GM21515 (cell line): ENCODE measurements at regions not wholly inside any gene's neighbourhood (a gene's known extent, or its start where the extent isn't known, plus 50 kb on each side); places are given as distances from the start of the nearest gene placed in this dataset.

Experiments
- ATAC-seq: cut with Tn5 transposase; IDR thresholded peaks from one replicate; pipeline ENCODE4 v1.9.1; 2021; ENCODE audit not compliant: unreplicated experiment

DNA sequence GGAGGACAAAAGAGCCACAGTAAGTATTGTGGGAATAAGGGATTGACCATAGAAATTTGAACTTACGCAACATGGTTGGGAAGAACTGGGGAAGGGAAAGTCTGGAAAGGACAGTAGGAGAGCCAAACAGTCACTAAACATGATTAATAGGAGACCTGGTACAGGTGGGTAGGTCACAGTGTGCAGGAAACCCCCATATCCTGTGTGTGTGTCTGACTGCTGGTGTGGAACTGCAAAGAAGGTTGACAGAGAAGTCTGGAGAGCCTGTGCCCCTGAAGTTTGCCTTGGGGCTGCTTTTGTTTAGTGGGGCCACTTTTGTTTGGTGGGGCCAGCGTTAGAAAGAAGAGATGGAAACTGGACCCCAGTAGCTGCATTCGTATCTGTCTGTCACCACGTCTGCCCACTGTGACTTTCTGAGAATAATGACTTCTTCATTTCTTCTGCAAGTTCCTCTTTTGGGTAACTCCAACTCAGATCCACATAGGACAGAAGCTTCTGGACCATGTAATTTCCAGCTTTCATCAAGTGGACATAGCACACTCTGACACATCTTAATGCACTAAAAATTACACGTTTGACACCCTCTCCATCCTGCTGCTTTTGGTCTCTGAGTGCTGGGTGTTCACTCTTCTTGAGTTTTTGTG, 126.8 kb upstream of the RAG2 start:
- peak; percentile 85 for ATAC-seq

DNA sequence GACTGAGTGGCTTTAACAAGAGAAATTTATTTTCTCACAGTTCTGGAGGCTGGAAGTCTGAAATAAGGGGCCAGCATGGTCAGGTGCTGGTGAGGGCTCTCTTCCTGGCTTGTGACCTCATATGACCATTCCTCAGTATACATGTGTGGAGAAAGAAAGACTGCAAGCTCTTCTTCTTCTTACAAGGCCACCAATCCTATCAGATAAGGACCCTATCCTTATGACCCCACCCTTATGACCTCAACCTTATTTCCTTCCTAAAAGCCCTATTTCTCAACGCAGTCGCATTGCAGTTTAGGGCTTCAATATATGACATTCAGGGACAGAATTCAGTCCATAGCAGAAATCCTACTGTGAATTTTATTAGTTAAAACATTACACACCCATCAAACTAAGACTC, 124.4 kb upstream of the RAG2 start:
- ATAC-seq, result no peak

- ATAC-seq, result no peak
Observed at GRCh38 chr11:36719358-36720107, 121.5 kb upstream of the RAG2 start.

DNA sequence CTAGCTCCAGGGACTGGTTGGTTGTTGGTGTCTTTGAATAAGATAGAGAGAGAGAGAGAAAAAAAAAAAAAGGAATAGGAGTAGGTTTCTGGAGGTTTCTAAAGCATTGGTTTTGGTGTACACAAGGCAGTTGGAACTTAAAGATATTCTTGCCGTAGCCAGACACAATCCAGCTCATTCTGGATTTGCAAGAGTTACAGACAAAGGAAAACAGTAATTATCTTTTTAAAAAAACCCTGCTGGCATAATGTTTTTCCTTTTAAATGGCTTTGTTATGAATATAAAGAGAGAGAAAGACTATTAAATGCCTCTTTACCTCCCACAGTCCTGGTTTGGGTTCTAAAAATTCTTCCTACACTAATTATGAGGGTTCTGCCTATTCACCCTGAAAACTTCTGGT, 120.4 kb upstream of the RAG2 start:
- ATAC-seq, result no peak

GRCh38 chr11:36713715-36714114, 115.7 kb upstream of the RAG2 start:
- no peak for ATAC-seq

GRCh38 chr11:36711104-36711825, 113.2 kb upstream of the RAG2 start:
- no peak for ATAC-seq
